H1 (cell line): ENCODE measurements at regions not wholly inside any gene's neighbourhood (a gene's known extent, or its start where the extent isn't known, plus 50 kb on each side); places are given as distances from the start of the nearest gene placed in this dataset.
A peak's percentile ranks its signal among the peaks of the same experiment; 100 is the strongest.

Source experiments
- CTCF ChIA-PET: fragments of 300-600 bp; sonication (Branson Sonifier 250); formaldehyde crosslinking; loops from one replicate; lab custom pipeline; 2021; ENCODE audit not compliant: partially characterized antibody; lab: Charles Lee
- POLR2A ChIA-PET: fragments of 300-600 bp; sonication (Branson Sonifier 250); formaldehyde crosslinking; loops from one replicate; lab custom pipeline; 2021; ENCODE audit warnings: inconsistent platforms; ENCODE audit not compliant: partially characterized antibody; lab: Charles Lee
- DNase-seq, 2 experiments: peaks; one replicate each; pipeline versions ENCODE4 v3.0.0 to v3.0.0-alpha.2; 2010 to 2022; ENCODE audit warnings: low spot score in 2 of 2, low read depth in 1 of 2, mixed read lengths in 1 of 2
- FAIRE-seq: peaks from 2 replicates; lab custom pipeline; 2011; peaks lifted over from hg19 to GRCh38; lab: Jason Lieb, UNC
- H2AFZ ChIP-seq: 2 replicates; pipeline ENCODE4 v1.8.1; 2012; ENCODE audit warnings: low read length, inconsistent platforms
- H2AK5ac ChIP-seq: 2 replicates; pipeline ENCODE4 v1.6.1; 2013; ENCODE audit warnings: low read depth, low read length
- H2BK120ac ChIP-seq: replicated peaks from 2 replicates; pipeline ENCODE3; 2013; ENCODE audit warnings: low read depth, low read length, inconsistent platforms
- H2BK12ac ChIP-seq: 2 replicates; pipeline ENCODE4 v1.6.1; 2013; ENCODE audit warnings: low read depth, low read length
- H2BK15ac ChIP-seq: 2 replicates; pipeline ENCODE4 v1.6.1; 2013; ENCODE audit warnings: low read length
- H2BK20ac ChIP-seq: 2 replicates; pipeline ENCODE4 v1.6.1; 2013; ENCODE audit warnings: low read length
- H2BK5ac ChIP-seq: 2 replicates; pipeline ENCODE4 v1.6.1; 2013; ENCODE audit warnings: low read depth, low read length
- H3K14ac ChIP-seq: 2 replicates; pipeline ENCODE4 v1.6.1; 2013; ENCODE audit warnings: inconsistent platforms; ENCODE audit not compliant: insufficient read length
- H3K18ac ChIP-seq: 2 replicates; pipeline ENCODE4 v1.6.1; 2013; ENCODE audit warnings: low read length; ENCODE audit errors: extremely low read depth
- H3K23ac ChIP-seq: 2 replicates; pipeline ENCODE4 v1.6.1; 2013; ENCODE audit warnings: inconsistent platforms; ENCODE audit not compliant: insufficient read length
- H3K23me2 ChIP-seq: 2 replicates; pipeline ENCODE4 v1.6.1; 2013; ENCODE audit warnings: low read depth, low read length
- H3K27ac ChIP-seq: 2 replicates; pipeline ENCODE4 v1.6.1; 2011; ENCODE audit warnings: low read depth, low read length, inconsistent platforms
- H3K27me3 ChIP-seq, 4 experiments: replicated peaks in 1 of 4; 1 replicate in 1 of 4; 2 replicates in 3 of 4; pipeline versions ENCODE4 v1.6.1 to v1.8.1; 2011 to 2013; ENCODE audit warnings: low read length in 3 of 4, mild to moderate bottlenecking in 3 of 4, inconsistent platforms in 2 of 4, mixed read lengths in 2 of 4, moderate library complexity in 1 of 4; ENCODE audit not compliant: control insufficient read depth in 3 of 4, insufficient read depth in 3 of 4; ENCODE audit errors: extremely low read depth in 1 of 4
- H3K36me3 ChIP-seq, 4 experiments: 2 replicates each; pipeline versions ENCODE4 v1.6.1 to v1.8.1; 2011 to 2013; ENCODE audit warnings: mild to moderate bottlenecking in 4 of 4, low read length in 3 of 4, moderate library complexity in 2 of 4, control low read depth in 1 of 4, inconsistent platforms in 1 of 4; ENCODE audit not compliant: insufficient read depth in 4 of 4, control insufficient read depth in 2 of 4
- H3K4ac ChIP-seq: replicated peaks from 2 replicates; pipeline ENCODE3; 2013; ENCODE audit warnings: low read length, low read depth, mixed read lengths, inconsistent platforms; ENCODE audit not compliant: insufficient read length
- H3K4me1 ChIP-seq, 4 experiments: replicated peaks in 1 of 4; 1 replicate in 1 of 4; 2 replicates in 3 of 4; pipeline versions ENCODE4 v1.6.1 to v1.8.1; 2011 to 2013; ENCODE audit warnings: low read length in 3 of 4, inconsistent platforms in 2 of 4, mixed read lengths in 1 of 4; ENCODE audit not compliant: insufficient read depth in 4 of 4, control insufficient read depth in 3 of 4
- H3K4me2 ChIP-seq, 2 experiments: 2 replicates each; pipeline versions ENCODE4 v1.6.1 to v1.8.1; 2011 to 2013; ENCODE audit warnings: low read depth in 2 of 2, low read length in 2 of 2, control low read depth in 1 of 2, inconsistent platforms in 1 of 2, mild to moderate bottlenecking in 1 of 2; ENCODE audit not compliant: insufficient read depth in 1 of 2
- H3K4me3 ChIP-seq, 4 experiments: fragments of 200-600, 300-600 bp in 1 of 4; sonication (generic), shearing (Covaris generic), sonication (Bioruptor Twin) in 1 of 4; 2 replicates each; pipeline versions ENCODE4 v1.5.1 to v1.8.1; 2011 to 2016; ENCODE audit warnings: low read length in 4 of 4, low read depth in 3 of 4, control low read depth in 2 of 4, inconsistent platforms in 2 of 4, mild to moderate bottlenecking in 2 of 4, mixed read lengths in 1 of 4, moderate library complexity in 1 of 4; ENCODE audit not compliant: insufficient read depth in 2 of 4; ENCODE audit errors: extremely low read depth in 1 of 4
- H3K56ac ChIP-seq: replicated peaks from 2 replicates; pipeline ENCODE3; 2013; ENCODE audit warnings: low read depth, mild to moderate bottlenecking, mixed read lengths, low read length, inconsistent platforms; ENCODE audit not compliant: insufficient read length
- H3K79me1 ChIP-seq: 2 replicates; pipeline ENCODE4 v1.6.1; 2013; ENCODE audit warnings: low read depth, low read length, control low read depth
- H3K79me2 ChIP-seq, 2 experiments: 2 replicates each; pipeline versions ENCODE4 v1.6.1 to v1.8.1; 2012 to 2013; ENCODE audit warnings: low read length in 2 of 2, mild to moderate bottlenecking in 2 of 2, inconsistent platforms in 1 of 2; ENCODE audit not compliant: insufficient read depth in 2 of 2, control insufficient read depth in 1 of 2
- H3K9ac ChIP-seq, 4 experiments: replicated peaks in 1 of 4; 1 replicate in 1 of 4; 2 replicates in 3 of 4; pipeline versions ENCODE4 v1.6.1 to v1.8.1; 2011 to 2013; ENCODE audit warnings: low read depth in 3 of 4, low read length in 3 of 4, control low read depth in 2 of 4, mild to moderate bottlenecking in 2 of 4, moderate library complexity in 2 of 4, inconsistent platforms in 1 of 4; ENCODE audit errors: extremely low read depth in 1 of 4
- H3K9me3 ChIP-seq, 2 experiments: 2 replicates each; pipeline versions ENCODE4 v1.6.1 to v1.8.1; 2012 to 2013; ENCODE audit warnings: mild to moderate bottlenecking in 2 of 2, moderate library complexity in 2 of 2, control low read depth in 1 of 2, inconsistent platforms in 1 of 2, low read depth in 1 of 2, low read length in 1 of 2, mixed read lengths in 1 of 2; ENCODE audit not compliant: insufficient read depth in 2 of 2
- H4K20me1 ChIP-seq, 2 experiments: replicated peaks in 1 of 2; 2 replicates each; pipeline versions ENCODE3 to v1.8.1; 2011 to 2013; ENCODE audit warnings: inconsistent platforms in 2 of 2, low read length in 2 of 2, mild to moderate bottlenecking in 1 of 2; ENCODE audit not compliant: insufficient read depth in 2 of 2, control insufficient read depth in 1 of 2
- H4K5ac ChIP-seq: 2 replicates; pipeline ENCODE4 v1.6.1; 2013; ENCODE audit warnings: low read length, low read depth, mixed read lengths, inconsistent platforms; ENCODE audit not compliant: insufficient read length
- H4K8ac ChIP-seq: 2 replicates; pipeline ENCODE4 v1.8.0; 2013; ENCODE audit warnings: mild to moderate bottlenecking, moderate library complexity, low read length, inconsistent platforms; ENCODE audit not compliant: insufficient read depth; ENCODE audit errors: extremely low read depth
- H4K91ac ChIP-seq: replicated peaks from 2 replicates; pipeline ENCODE3; 2013; ENCODE audit warnings: low read length, mixed read lengths, inconsistent platforms; ENCODE audit not compliant: insufficient read length
- EZH2 ChIP-seq: fragments of 200-600 bp; sonication (generic); IDR thresholded peaks from 2 replicates; pipeline ENCODE4 v1.7.1; 2012; ENCODE audit warnings: low read depth, mild to moderate bottlenecking, moderate library complexity, low read length, inconsistent platforms; ENCODE audit not compliant: severe bottlenecking
- HDAC2 ChIP-seq, 2 experiments: fragments of 300-600 bp in 1 of 2; sonication (generic) in 1 of 2; IDR thresholded peaks; 2 replicates each; pipeline ENCODE4 v1.6.1; 2011 to 2012; ENCODE audit warnings: low read depth in 2 of 2, low read length in 2 of 2, mild to moderate bottlenecking in 2 of 2, moderate library complexity in 2 of 2, borderline replicate concordance in 1 of 2, inconsistent platforms in 1 of 2
- WGBS, 2 experiments: shearing (Covaris generic) in 1 of 2; methylation state at CpG; one replicate each; pipeline versions ENCODE4 v1.1.6 to v1.1.7; 2013 to 2015; ENCODE audit warnings: low lambda C conversion rate in 2 of 2, mixed read lengths in 2 of 2, inconsistent platforms in 1 of 2, low coverage in 1 of 2, missing lambda C conversion rate in 1 of 2; ENCODE audit not compliant: insufficient replicate concordance in 2 of 2, insufficient coverage in 1 of 2, insufficient read length in 1 of 2; ENCODE audit errors: extremely low coverage in 1 of 2, missing lambda C conversion rate in 1 of 2; 5-methylcytosine and 5-hydroxymethylcytosine counted together

DNA sequence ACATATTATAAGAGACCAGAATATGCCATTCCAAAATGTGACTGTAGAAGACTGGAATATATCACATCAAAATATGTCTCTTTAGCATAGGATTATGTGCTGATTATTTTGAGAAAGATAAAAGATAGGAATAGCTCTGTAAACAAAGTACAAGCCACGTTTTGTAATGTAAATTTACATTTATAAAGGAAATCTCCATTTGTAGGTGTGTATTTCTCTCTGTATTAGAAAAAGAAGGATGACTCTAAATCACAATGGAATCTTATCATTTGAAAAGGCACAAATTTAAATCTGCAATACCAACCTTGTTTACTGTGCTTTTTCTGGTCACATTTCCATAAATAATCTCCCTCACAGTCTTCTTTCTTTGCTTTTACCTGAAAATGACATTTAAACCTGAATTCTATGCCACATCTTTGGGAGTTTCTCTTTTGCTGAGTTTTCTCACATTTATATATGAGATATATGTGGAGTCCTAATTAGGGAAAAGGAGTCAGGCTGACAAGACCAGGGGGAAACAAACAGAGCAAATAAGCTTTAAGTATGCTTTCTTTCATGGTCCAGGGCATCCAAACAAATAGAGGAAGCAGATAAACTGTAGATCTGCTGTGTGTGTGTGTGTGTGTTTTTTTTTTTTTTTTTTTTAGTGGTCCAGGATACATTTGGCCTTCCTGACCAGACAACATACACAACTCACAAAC is 244.0 kb downstream of the CPXCR1 start:
- no peak overlapping the region for H2AK5ac ChIP-seq
- no peak overlapping the region for H2AFZ ChIP-seq
- H3K56ac ChIP-seq = no peak overlapping the region
- no peak overlapping the region for H4K8ac ChIP-seq
- H3K23me2 ChIP-seq = no peaks in the 10 kb centered on the region
- H3K4me3 ChIP-seq = peak overlapping the region in 1 of 4 experiments; percentile 32; a peak in 1 of 8 replicates
- no peak overlapping the region for H2BK12ac ChIP-seq
- H4K91ac ChIP-seq = no peak overlapping the region
- no peak overlapping the region for H3K14ac ChIP-seq
- peak overlapping the region; percentile 90; the same call in 1 of the 2 replicates for H2BK5ac ChIP-seq
- peaks cover 0 to 4% (median 0%) of the 10 kb centered on the region in 4 experiments; a peak in 1 of 8 replicates for H3K36me3 ChIP-seq
- H4K5ac ChIP-seq = peak overlapping the region; percentile 98
- H2BK15ac ChIP-seq = no peak overlapping the region
- H3K79me2 ChIP-seq = no peaks in the 10 kb centered on the region
- H3K4me1 ChIP-seq = peaks cover 5 to 18% (median 10%) of the 10 kb centered on the region in 4 experiments; a peak in 6 of 7 replicates
- no peak overlapping the region for H3K4ac ChIP-seq
- CTCF ChIA-PET = no interaction called here
- H3K27me3 ChIP-seq = no peaks in the 10 kb centered on the region
- peak overlapping the region; percentile 38 to 53; a peak in 3 of 4 replicates for H3K4me2 ChIP-seq
- no peaks in the 10 kb centered on the region for H3K79me1 ChIP-seq
- FAIRE-seq = no peak
- POLR2A ChIA-PET = no interaction called here
- no peak overlapping the region for H3K27ac ChIP-seq
- H3K23ac ChIP-seq = no peak overlapping the region
- H3K18ac ChIP-seq = no peak overlapping the region; the same call in 1 of the 2 replicates
- WGBS, 2 experiments = 0% methylated on average over 1 of the region's 1 CpG; no CpG with 5 or more reads in 1 of the 2 experiments
- DNase-seq = no peak
- 0 out of 2 replicates have a peak overlapping the region, but pooled peaks have one; percentile 7 for H2BK20ac ChIP-seq
- H2BK120ac ChIP-seq = peak overlapping the region; percentile 54
- H3K9ac ChIP-seq = no peak overlapping the region
- no peaks in the 10 kb centered on the region for H4K20me1 ChIP-seq
- no peaks in the 10 kb centered on the region for H3K9me3 ChIP-seq
- no peak for TF ChIP-seq EZH2
- no peak for TF ChIP-seq HDAC2 (IDR thresholded peaks at IDR 0.05; ENCODE audit: borderline replicate concordance in 1 of 2, low read depth in 2 of 2, low read length in 2 of 2)
